Neural cell (in vitro differentiated cells): ENCODE measurements at regions not wholly inside any gene's neighbourhood (a gene's known extent, or its start where the extent isn't known, plus 50 kb on each side); places are given as distances from the start of the nearest gene placed in this dataset.
"Not testable (repeated sequence)": the region's sequence is repeated elsewhere in the genome, so short reads cannot be mapped to it uniquely, and the experiment has no call there.

Source experiments
- H2AFZ ChIP-seq: fragments of 200-600, 300-800 bp; sonication (generic), shearing (Covaris generic); 2 replicates; pipeline ENCODE4 v1.6.0; 2014; ENCODE audit warnings: low read depth, mild to moderate bottlenecking, antibody characterized with exemption, low read length, moderate library complexity
- H3F3A ChIP-seq: fragments of 200-600 bp; shearing (Covaris generic); 2 replicates; pipeline ENCODE4 v1.6.1; 2016; ENCODE audit warnings: mild to moderate bottlenecking, moderate library complexity, mixed read lengths, antibody characterized with exemption, low read length; ENCODE audit not compliant: insufficient read depth, poor library complexity, severe bottlenecking
- H3K27ac ChIP-seq: fragments of 200-600, 300-800 bp; sonication (generic), shearing (Covaris generic); 2 replicates; pipeline ENCODE4 v1.5.1; 2014; ENCODE audit warnings: mild to moderate bottlenecking, low read length, moderate library complexity
- H3K27me3 ChIP-seq: fragments of 300-800, 200-600 bp; sonication (generic), shearing (Covaris generic); 2 replicates; pipeline ENCODE4 v1.6.0; 2014; ENCODE audit warnings: mild to moderate bottlenecking, low read depth, low read length, moderate library complexity; ENCODE audit not compliant: insufficient read depth
- H3K36me3 ChIP-seq: fragments of 300-800, 200-600 bp; sonication (generic), shearing (Covaris generic); 2 replicates; pipeline ENCODE4 v1.5.1; 2014; ENCODE audit warnings: mild to moderate bottlenecking, antibody characterized with exemption, low read length, moderate library complexity; ENCODE audit not compliant: insufficient read depth
- H3K4me2 ChIP-seq: fragments of 300-800, 200-600 bp; sonication (generic), shearing (Covaris generic); 2 replicates; pipeline ENCODE4 v1.6.0; 2014; ENCODE audit warnings: mild to moderate bottlenecking, low read length
- H3K4me3 ChIP-seq: fragments of 300-800, 200-600 bp; sonication (generic), shearing (Covaris generic); 2 replicates; pipeline ENCODE4 v1.5.1; 2014; ENCODE audit warnings: mild to moderate bottlenecking, low read length, moderate library complexity
- H3K79me2 ChIP-seq: fragments of 200-600 bp; shearing (Covaris generic); replicated peaks from 2 replicates; pipeline ENCODE4 v1.6.0; 2014; ENCODE audit warnings: mild to moderate bottlenecking, low read length, moderate library complexity; ENCODE audit not compliant: insufficient read depth
- H3K9ac ChIP-seq: fragments of 300-800, 200-600 bp; sonication (generic), shearing (Covaris generic); 2 replicates; pipeline ENCODE4 v1.6.1; 2016; ENCODE audit warnings: mild to moderate bottlenecking, low read length, mixed read lengths
- H3K9me2 ChIP-seq: fragments of 200-600 bp; shearing (Covaris generic); 2 replicates; pipeline ENCODE4 v1.6.1; 2016; ENCODE audit warnings: mild to moderate bottlenecking, low read length, mixed read lengths; ENCODE audit not compliant: insufficient read depth
- H3K9me3 ChIP-seq: fragments of 200-600, 300-800 bp; sonication (generic), shearing (Covaris generic); 2 replicates; pipeline ENCODE4 v1.6.1; 2016; ENCODE audit warnings: mild to moderate bottlenecking, mixed run types, low read length, moderate library complexity, mixed read lengths
- H4K20me1 ChIP-seq: fragments of 200-600 bp; shearing (Covaris generic); 2 replicates; pipeline ENCODE4 v1.6.1; 2016; ENCODE audit warnings: mild to moderate bottlenecking, mixed run types; ENCODE audit not compliant: insufficient read depth
- CTCF ChIP-seq: fragments of 450-650 bp; IDR thresholded peaks from 2 replicates; pipeline ENCODE4 v1.5.1; 2014; ENCODE audit warnings: antibody characterized with exemption, mild to moderate bottlenecking, moderate library complexity; ENCODE audit not compliant: poor library complexity, severe bottlenecking
- EP300 ChIP-seq: fragments of 450-650 bp; conservative IDR thresholded peaks from 2 replicates; pipeline ENCODE4 v1.6.1; 2014; ENCODE audit warnings: antibody characterized with exemption, mild to moderate bottlenecking, moderate library complexity; ENCODE audit not compliant: poor library complexity, severe bottlenecking
- EZH2 ChIP-seq: fragments of 200-600, 300-800 bp; shearing (Covaris generic), sonication (generic); IDR thresholded peaks from 2 replicates; pipeline ENCODE4 v1.6.1; 2014; ENCODE audit warnings: antibody characterized with exemption, low read length, borderline replicate concordance, mild to moderate bottlenecking; ENCODE audit not compliant: insufficient read depth, poor library complexity, severe bottlenecking
- MXI1 ChIP-seq: fragments of 450-650 bp; conservative IDR thresholded peaks from 2 replicates; pipeline ENCODE4 v1.6.1; 2014; ENCODE audit warnings: antibody characterized with exemption, mild to moderate bottlenecking; ENCODE audit not compliant: poor library complexity, severe bottlenecking
- POLR2AphosphoS5 ChIP-seq: IDR thresholded peaks from 2 replicates; pipeline ENCODE4 v1.6.1; 2012
- RAD21 ChIP-seq: fragments of 450-650 bp; conservative IDR thresholded peaks from 2 replicates; pipeline ENCODE4 v1.6.1; 2014; ENCODE audit warnings: antibody characterized with exemption, mild to moderate bottlenecking, moderate library complexity
- REST ChIP-seq: IDR thresholded peaks from 2 replicates; pipeline ENCODE4 v1.6.1; 2012; ENCODE audit warnings: borderline replicate concordance
- SMC3 ChIP-seq: fragments of 450-650 bp; conservative IDR thresholded peaks from 2 replicates; pipeline ENCODE4 v1.6.1; 2014; ENCODE audit warnings: antibody characterized with exemption, mild to moderate bottlenecking, moderate library complexity; ENCODE audit not compliant: poor library complexity
- TAF1 ChIP-seq: IDR thresholded peaks from 2 replicates; pipeline ENCODE4 v1.6.1; 2012; ENCODE audit warnings: low read depth

- Histone ChIP-seq H4K20me1 (no peaks in the 10 kb centered on the region), H3K9me2 (no peaks in the 10 kb centered on the region), H3K27ac (no peak overlapping the region), H3K4me2 (no peak overlapping the region), H3K9me3 (no peaks in the 10 kb centered on the region), H2AFZ (no peak overlapping the region), H3F3A (no peaks in the 10 kb centered on the region), H3K4me3 (no peak overlapping the region), H3K27me3 (no peaks in the 10 kb centered on the region), H3K79me2 (no peaks in the 10 kb centered on the region), H3K9ac (no peak overlapping the region), H3K36me3 (no peaks in the 10 kb centered on the region)
- TF ChIP-seq CTCF (peak; percentile 72), REST (no peak), RAD21 (peak; percentile 75), MXI1 (no peak), EP300 (no peak), EZH2 (no peak), TAF1 (no peak), POLR2AphosphoS5 (no peak), SMC3 (peak; percentile 71)
Observed at GRCh38 chr10:95133016-95133752, 60.9 kb upstream of the ACSM6 start.

- not testable (repeated sequence) for H3K27me3 ChIP-seq, H3F3A ChIP-seq, H3K79me2 ChIP-seq, H3K9ac ChIP-seq, H4K20me1 ChIP-seq, H2AFZ ChIP-seq, H3K9me3 ChIP-seq, H3K36me3 ChIP-seq, H3K27ac ChIP-seq, H3K4me3 ChIP-seq, H3K4me2 ChIP-seq, H3K9me2 ChIP-seq
Observed at GRCh38 chr10:95130429-95130828, 61.1 kb upstream of the CYP2C8 start.

GRCh38 chr10:95125582-95125981, 56.3 kb upstream of the CYP2C8 start:
- Histone ChIP-seq H3K27me3 (no peaks in the 10 kb centered on the region), H3K27ac (no peak overlapping the region), H4K20me1 (no peaks in the 10 kb centered on the region), H3K9me3 (no peaks in the 10 kb centered on the region), H3K4me2 (no peak overlapping the region), H3K9me2 (no peaks in the 10 kb centered on the region), H3K36me3 (no peaks in the 10 kb centered on the region), H3K4me3 (no peak overlapping the region), H3F3A (no peaks in the 10 kb centered on the region), H3K79me2 (no peaks in the 10 kb centered on the region), H3K9ac (no peak overlapping the region), H2AFZ (no peak overlapping the region)
- no peak for TF ChIP-seq TAF1
- TF ChIP-seq EZH2: no peak
- no peak for TF ChIP-seq RAD21
- TF ChIP-seq POLR2AphosphoS5: no peak
- no peak for TF ChIP-seq SMC3
- TF ChIP-seq MXI1: no peak
- TF ChIP-seq EP300: no peak
- TF ChIP-seq REST: no peak
- TF ChIP-seq CTCF: no peak
